Activated CD8-positive, alpha-beta memory T cell treated with anti-CD3 and anti-CD28 coated beads for 48 hours (primary cell): ENCODE measurements at regions not wholly inside any gene's neighbourhood (a gene's known extent, or its start where the extent isn't known, plus 50 kb on each side); places are given as distances from the start of the nearest gene placed in this dataset.

Experiments
- DNase-seq, 3 experiments: peaks; one replicate each; pipeline ENCODE4 v3.0.0-alpha.2; 2020; ENCODE audit warnings: low read depth in 2 of 3, low spot score in 2 of 3

DNA sequence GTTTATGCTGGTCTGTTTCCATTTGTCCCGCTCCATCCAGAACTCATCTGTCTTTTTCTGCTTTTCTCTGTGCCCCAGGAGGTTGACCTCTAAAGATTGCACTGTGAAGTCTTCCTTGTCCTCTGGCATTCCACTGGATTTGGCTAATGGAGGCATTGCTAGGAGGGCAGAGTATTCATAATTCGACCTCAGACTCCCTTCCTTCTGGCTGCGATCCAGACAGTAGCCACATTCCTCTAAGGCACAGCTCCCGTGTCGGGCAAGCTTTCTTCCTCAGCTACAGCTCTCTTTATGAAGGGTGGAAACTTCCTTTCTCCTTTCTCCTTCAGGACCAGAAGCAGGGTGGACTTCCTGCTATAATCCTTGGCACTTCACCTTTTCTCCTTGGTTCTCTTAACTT lies 175.9 kb downstream of the BAMBI start:
- no peak for DNase-seq

DNA sequence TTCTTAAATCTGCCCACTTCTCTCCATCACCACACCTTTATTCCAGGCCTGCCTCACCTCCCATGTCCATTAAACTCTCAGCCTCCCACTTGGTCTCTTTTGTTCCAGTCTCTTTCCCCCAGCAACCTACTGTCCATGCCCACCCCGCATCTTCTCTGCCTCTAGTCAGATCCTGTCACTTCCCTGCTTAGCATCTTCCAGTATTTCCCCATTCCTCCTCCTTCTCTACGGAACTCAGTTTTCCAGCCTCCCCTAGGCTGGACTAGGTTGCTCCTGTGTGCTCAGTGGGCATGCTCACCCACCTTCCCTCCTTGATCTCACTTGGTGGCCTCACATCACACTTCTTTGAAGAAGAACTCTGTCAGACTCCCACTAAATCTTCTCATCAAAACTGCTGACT lies 179.8 kb downstream of the BAMBI start:
- no peak for DNase-seq

DNA sequence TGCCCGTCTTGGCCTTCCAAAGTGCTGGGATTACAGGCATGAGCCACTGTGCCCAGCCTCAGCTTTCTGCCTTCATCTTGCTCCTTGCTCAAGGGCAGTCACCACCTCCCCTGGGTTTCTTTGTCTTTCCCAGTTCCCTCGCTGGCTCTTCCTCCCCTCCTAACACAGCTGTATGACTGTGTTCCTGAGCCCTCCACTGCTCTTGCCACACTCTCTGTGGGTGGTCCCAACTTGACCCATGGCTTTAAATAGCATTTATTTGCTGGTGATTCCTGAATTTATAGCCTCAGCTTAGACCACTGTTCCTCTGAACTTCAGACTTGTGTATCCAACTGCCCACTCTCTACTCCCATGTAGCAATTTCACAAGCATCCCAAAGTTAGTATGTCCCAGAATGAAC lies 181.3 kb downstream of the BAMBI start:
- DNase-seq = no peak

DNA sequence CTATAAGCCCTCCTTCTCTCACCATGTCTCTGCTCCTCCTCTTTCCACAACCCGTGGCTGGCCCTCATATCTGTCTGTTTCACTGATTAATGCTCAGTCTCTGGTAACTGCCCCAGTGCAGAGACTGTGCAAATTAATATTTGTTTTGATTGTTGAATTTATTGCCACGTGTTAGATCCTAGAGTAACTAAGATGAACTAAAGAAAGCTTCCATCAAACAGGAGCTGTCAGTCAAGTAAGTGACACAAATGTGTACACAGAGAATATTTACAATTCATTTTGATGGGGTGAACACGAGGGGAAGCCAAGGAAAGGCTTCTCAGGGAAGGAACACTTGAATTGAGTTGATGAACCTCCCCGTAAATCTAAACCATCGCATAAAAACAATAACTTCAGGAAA lies 182.5 kb downstream of the BAMBI start:
- DNase-seq = no peak

DNA sequence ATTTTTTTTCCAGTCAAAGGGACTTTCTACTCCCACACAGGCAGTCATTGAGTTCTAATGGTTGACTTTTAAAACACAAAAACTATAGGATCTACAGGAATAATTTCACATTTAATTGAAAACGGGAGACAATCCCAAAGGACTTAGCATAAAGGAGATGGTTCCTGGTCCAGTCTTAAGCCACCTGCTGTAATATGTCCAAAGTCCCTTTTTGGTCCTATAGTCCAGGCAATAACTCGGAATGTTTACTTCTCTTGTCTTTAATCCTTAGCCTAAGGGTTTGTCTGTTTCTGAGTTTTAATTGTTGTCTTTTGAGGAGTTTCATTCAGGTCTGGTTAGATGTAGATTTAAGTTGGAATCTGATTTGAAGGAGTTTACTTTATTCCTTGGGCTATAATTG lies 184.9 kb downstream of the BAMBI start:
- no peak for DNase-seq

DNA sequence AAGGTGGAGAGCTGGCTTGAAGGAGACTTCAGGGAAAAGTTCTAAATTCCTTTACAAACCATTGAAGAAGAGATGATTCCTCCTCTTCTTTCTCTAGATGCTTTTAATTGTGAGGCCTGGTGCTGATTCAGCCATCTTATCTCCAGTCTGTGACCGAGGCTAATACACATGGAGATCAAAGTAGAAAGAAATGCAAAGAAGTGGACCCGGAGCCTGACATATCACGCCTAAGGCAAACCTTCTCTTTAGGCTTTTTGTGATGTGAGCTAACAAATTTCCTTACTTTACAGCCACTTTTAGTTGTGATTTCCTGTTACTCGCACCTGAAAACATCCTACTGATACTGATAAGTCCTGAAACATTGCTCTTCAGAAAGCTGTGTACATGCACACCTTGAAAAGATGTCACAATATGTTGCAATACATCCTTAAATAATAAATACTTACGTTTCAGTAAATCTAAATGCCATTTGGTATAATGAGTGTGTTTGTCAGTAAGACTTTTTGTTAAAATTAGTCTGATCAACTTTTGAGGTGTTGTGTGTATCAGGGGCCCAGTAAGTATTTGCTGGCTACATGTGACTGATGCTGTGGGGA lies 192.4 kb downstream of the BAMBI start:
- no peak for DNase-seq

DNA sequence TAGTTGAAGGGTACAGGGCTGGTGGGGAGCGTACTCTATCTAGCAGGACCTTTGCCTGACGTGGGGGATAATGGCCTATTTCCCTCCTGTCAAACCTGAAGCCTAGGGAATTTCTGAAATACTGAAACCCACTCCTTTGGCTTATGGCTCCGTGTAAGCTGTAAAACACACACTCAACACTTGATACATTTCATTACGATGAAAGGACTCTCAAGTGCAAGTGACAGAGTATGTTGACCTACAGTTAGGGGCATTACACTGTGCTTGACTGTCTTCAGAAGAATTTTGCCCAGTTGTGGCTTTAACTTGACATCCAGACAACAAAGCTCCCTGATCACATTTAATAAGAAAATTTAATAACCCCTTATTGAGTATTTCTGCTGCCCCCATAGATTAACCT lies 194.3 kb downstream of the BAMBI start:
- DNase-seq = no peak

DNA sequence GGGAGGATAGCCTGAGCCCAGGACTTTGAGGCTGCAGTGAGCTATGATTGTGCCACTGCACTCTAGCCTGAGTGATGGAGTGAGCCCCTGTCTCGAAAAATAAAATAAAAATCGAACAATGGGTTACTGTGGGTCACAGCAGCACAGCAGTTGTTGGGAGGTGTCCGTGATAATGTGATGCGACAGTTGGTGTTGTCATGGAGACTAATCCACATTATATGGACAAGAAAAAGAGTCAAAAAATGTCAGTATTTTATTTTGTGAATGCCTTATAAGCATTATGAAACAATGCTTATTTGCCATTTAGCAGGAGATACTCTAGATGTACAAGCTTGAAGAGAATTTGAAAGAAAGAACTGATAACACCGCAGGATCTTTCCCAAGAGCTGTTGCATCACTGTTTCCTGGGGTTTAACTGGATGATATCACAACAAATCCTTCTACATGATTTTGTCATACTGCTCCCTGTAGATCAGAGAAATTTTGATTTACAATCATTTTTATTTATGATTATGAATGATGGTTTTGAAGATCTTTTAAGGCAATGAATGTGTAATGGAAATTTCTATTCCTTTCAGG lies 195.4 kb downstream of the BAMBI start:
- DNase-seq = no peak

DNA sequence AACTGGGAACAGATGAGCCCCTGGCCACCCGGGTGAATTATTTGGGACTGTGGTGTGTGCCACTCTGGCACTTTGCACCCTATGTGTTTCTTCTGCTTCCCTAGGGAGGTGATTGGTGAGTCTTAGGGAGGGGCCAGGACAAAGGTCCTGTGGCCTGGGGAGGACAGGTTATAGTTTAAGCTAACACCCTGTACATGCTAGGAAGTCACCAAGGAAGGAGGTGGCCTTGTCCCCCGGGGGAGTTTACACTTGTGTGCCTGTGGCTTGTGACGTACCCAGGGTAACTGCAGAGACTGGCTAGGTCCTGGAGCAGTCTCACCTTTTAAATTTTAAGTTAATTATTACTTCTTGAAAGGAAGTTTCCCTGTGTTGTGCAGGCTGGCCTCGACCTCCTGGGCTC lies 196.2 kb downstream of the BAMBI start:
- DNase-seq = no peak

DNA sequence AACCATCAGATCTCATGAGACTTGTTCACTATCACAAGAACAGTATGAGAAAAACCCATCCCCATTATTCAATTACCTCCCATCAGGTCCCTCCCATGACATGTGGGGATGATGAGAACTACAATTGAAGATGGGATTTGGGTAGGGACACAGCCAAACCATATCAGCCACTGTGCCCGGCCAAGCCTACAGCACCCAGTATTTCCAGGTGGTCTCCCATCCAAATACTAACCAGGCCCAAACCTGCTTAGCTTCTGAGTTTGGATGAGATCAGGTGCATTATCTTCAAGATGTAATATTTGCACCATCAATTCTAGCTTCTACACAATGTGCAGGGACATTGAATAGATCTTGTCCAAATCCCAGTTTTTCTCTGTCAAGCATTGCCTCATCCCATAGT lies 196.9 kb downstream of the BAMBI start:
- no peak for DNase-seq

DNA sequence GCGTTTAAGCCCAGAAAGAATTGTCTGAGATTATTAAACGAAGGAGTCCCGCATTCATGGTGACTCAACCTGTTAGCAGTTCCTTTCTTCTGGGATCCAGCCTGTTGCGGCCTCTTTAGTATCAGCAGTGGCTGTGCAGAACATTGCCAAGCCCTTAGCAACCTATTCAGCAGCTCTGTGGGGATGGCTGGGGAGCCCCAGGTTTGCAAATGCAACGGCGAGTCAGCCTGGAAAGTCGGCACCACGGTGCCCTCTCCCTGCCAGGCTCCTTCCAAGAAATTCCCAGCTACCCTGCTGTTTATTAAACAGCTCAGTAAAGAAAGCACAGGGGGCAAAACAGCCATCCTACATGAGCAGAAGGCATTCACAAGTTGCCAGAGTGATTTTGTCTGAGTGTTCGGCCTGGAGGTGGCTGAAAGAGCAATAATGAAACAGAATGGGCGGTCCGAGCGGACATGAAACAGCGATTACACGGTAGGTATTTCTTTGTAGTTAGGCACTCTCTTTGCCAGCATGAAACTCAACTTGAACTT lies 198.3 kb downstream of the BAMBI start:
- DNase-seq = no peak

DNA sequence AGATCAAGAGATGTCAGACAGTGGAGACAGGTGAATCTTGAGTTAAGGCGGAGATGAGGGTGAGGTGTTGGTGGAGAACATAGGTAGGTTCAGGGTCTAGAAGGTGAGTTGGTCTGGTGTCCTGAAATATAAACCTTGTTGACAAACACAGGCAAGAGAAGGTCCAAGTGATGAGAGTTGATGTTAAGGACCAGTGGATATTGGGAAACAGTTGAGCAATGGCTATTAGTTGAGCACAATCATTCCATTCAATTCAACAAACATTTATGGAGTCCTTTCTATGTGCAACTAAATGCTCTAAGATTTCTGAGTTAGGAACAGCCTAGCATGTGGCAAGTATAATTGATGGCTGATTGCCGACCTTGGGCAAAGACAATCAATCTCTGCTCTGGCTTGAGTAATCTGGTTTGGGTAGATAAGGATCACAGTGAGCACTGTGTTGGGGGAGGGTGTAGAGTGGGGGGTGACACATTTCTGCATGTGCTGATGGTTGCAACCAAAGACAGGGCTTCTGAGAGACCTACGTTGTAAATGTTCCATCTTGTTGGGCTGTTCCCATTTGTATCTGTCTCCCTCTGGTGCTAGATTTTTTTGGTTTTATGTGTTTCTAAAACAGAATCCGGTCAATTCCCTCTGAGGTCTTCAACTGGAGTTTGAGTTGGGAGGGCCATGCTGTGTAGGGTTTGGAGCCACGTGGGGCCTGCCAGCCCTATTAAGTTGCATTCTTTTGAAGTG lies 201.1 kb downstream of the BAMBI start:
- no peak for DNase-seq

DNA sequence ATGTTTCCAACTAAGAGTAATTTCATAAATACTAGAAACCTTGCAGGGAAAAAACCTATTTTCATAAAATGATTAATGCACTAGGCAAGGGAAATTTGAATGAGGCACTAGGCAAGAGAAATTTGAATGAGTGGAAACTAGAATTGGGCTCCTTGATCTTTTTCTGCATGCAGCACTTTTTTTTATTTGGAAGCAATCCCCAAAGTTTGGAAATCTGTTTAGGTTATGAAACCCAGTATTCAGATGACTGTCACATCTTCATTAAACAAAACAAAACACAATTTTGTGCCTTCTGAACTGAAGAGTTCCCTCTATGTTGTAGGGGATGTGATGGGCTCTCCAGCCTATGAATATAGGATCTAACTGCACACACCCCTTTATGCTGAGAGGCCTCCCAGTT lies 201.9 kb downstream of the BAMBI start:
- DNase-seq = no peak

DNA sequence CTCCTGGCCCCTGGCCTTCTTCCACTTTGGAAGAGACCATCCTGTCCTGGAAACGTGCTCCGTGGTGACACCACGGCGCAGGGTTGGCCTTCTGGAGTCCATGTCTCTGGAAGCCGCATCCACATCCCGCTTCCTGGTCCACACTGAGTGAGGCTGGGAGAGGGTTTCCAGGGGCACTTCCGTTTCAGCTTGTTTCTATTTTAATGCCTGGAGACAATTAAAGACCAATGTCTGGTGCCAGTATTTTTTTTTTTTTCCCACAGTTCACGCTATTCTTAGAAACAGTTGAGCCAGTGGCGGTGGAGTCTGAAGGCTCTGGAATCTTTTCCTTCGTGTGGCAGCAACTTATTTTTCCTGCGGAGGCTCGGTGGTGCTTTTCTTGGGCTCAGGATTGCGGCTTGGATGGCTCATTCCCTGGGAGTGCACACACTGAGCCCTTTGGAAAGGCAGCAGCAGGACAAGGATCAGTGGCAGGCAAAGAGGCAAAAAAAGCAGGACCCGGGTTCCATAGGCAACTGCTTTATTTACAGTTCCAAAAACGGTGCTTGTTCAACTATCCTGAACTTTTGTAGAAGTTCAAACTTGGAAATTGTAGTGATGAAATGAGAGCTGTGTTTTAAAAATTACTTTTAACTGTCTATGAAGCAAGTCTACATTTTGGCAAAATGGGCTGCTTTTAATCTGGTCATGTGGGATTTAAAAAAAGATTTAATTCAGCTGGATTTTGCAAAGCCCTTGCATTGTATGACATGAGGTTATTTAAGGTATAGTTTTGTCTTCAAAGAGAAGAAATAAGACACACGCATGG lies 202.8 kb downstream of the BAMBI start:
- DNase-seq = no peak

DNA sequence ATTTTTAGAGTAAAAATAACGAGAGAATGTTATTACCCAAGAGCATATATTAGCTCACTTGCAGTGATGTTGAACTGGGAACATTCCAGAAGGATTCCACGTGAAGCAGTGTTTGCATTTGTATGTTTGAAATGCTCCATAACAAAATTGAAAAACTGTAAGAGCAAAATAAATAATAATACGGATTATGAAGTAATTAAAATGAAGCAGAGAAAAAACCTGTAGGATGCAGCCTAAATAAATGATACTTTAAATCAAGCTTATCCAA lies 203.3 kb downstream of the BAMBI start:
- no peak for DNase-seq

DNA sequence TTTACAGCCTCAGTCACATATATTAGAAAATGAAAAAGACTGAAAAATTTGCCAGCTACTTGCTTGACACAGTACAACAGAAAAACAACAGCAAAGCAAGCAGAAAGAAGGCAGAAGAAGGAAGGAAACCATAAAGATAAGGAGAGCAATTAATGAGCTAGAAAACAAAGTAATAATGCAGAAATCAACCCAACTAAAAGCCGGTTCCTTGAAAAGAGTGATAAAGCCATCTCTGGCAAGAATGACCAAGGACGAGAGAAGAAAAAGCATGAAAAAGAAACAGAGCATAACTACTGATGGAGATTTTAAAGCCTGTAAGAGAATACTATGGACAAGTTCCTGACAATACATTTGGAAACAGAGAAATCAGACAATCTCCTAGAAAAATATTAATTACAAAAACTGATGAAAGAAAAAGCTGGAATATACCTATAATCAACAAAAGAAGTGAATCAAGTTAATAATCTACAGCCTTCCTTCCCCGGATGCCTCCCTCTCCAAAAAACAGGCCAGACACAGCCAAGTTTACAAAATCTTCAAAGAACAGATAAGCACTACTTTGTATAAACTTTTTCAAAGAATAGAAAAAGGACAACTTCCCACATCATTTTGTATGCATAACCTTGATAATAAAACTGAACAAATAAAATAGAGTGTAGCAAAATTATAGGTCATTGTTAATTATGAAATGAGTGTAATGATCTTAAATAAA lies 204.0 kb downstream of the BAMBI start:
- DNase-seq = no peak

DNA sequence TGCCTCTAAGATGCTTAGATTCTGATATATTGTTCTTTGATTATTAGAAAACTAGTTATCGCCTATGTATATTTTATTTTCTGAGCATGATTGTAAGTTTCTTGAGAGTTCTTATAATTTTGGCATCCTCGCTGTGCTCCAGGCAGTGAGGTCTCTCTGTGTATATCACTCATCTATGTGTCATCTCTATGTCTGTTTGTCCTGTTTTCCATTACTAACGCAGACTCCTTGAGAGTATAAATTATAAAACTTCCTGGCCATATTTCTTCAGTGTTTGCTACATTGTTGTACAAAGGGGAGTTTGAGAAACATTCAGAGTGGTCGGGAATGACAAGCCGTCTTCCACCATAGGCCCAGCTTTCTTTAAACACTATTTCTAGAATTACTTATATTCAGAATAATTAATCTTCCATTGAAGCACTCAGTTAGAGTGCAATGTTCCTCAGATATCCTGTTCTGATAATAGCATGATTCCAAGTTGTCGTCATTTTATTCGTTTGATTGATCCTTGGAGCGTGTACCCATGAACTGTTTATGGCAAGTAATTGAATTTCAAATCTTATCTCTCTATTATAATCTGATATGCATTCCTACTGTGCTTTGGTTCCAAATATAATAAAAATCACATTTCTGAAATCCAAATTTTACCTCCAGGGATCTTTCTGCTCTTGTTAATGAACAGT lies 206.6 kb downstream of the BAMBI start:
- DNase-seq = no peak

DNA sequence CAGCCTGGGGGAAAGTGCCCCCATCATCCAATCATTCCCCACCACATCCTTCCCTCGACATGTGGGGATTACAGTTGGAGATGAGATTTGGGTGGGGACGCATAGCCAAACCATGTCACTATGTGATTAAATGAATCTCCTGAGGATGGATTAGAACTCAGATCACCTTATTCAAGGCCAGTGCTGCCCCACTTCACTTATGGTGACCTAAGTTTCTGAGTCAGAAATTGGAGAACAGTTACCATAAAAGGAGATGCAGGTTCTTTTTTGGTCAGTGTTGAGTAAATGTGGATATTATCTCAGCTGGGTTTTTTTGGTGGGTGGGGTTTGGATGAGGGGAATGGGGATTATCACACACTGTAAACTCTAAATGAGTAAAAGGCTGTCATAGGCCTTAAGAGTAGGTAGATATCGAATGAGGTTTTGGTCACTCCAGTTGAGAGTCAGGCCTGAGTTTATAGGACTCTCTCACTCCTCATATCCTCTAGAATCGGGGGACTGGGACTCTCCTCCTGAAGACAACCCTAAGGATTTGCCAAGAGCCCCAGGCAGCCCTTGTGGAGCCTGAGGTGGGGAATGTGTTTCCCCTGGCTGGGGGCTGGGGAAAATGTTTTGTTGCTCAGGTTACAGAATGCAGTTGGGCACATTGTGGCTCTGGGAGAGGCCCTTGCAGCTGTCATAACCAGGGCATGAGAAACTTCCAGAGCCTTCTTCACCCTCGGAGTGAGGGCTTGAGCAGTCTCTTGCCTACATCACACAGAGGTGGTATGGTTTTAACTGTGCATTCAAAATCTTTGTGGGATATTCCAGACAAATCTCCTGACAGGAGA lies 213.0 kb downstream of the BAMBI start:
- no peak for DNase-seq

DNA sequence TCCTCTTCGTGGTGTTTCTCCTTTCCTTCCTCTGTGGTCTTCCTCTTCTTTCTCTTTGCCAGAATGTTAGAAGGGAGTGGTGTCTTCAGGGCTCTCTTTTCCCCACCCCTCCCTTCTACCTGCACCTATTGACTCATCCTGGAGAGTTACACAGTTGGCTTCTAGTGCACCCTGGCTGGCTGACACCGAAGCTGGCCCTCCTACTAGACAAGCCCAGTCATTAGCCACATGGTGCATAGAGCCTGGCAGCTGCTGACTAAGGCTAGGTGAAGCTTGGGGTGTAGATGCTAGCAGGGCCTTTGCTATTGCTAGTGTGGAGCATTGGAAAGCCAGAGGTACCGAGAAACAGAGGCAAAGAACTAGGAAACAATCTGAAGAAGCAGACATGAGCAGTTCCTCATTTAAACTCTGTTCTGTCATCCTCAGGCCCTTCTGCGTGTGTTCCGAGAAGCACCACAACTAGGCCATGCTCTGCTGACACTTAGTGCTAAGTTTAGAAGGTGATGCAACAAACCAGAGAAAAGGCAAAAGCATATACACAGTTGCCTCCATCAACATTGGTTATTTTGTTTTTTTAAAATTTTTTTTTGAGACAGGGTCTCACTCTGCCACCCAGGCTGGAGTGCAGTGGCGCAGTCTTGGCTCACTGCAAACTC lies 213.9 kb downstream of the BAMBI start:
- no peak for DNase-seq
